ENCODE measurements at regions not wholly inside any gene's neighbourhood (a gene's known extent, or its start where the extent isn't known, plus 50 kb on each side); places are given as distances from the start of the nearest gene placed in this dataset.

- no peak for TF ChIP-seq JUND (IDR thresholded peaks at IDR 0.05)
Measured at GRCh38 chr7:49645296-49645695, 128.1 kb upstream of the VWC2 start (continued).

- no peaks in the 10 kb centered on the region for H3K36me3 ChIP-seq (ENCODE audit: control insufficient read depth in 4 of 4, insufficient read depth in 3 of 4, low read depth in 1 of 4, low read length in 3 of 4)
- no peaks in the 10 kb centered on the region for H3K4me1 ChIP-seq (ENCODE audit: control insufficient read depth in 4 of 4, insufficient read depth in 4 of 4, low read length in 3 of 4)
- H3K9me3 ChIP-seq (ENCODE audit: control insufficient read depth in 4 of 4, low read length in 3 of 4): no peaks in the 10 kb centered on the region
- TF ChIP-seq FOXA1 (IDR thresholded peaks at IDR 0.05): no peak
- TF ChIP-seq GABPA (IDR thresholded peaks at IDR 0.05 in 1 of 2, conservative IDR thresholded peaks at IDR 0.05 in 1 of 2): no peak
- TF ChIP-seq SP1 (IDR thresholded peaks at IDR 0.05): no peak
- TF ChIP-seq ZBTB33 (IDR thresholded peaks at IDR 0.05): no peak
- TF ChIP-seq REST (IDR thresholded peaks at IDR 0.05): no peak
- TF ChIP-seq EGR1 (IDR thresholded peaks at IDR 0.05; ENCODE audit: low read depth in 2 of 2): no peak
- TF ChIP-seq YY1 (IDR thresholded peaks at IDR 0.05): no peak
- no peak for TF ChIP-seq HNF4G (IDR thresholded peaks at IDR 0.05)
- TF ChIP-seq NR2F2 (IDR thresholded peaks at IDR 0.05): no peak
- TF ChIP-seq TAF1 (conservative IDR thresholded peaks at IDR 0.05): no peak
- TF ChIP-seq RAD21 (IDR thresholded peaks at IDR 0.05): no peak
- TF ChIP-seq RXRA (IDR thresholded peaks at IDR 0.05): no peak
- TF ChIP-seq MAX (IDR thresholded peaks at IDR 0.05): no peak
- no peak for TF ChIP-seq CTCF (IDR thresholded peaks at IDR 0.05; ENCODE audit: low read depth, low read length, missing input control)
- TF ChIP-seq JUND (IDR thresholded peaks at IDR 0.05): no peak
- TF ChIP-seq FOXA2 (IDR thresholded peaks at IDR 0.05): no peak
- TF ChIP-seq HNF4A (conservative IDR thresholded peaks at IDR 0.05): no peak
- TF ChIP-seq ATF3 (IDR thresholded peaks at IDR 0.05): no peak
- H3K4me3 ChIP-seq (ENCODE audit: low read depth in 1 of 3, low read length in 3 of 3): no peak overlapping the region
- no peaks in the 10 kb centered on the region for H3K27me3 ChIP-seq (ENCODE audit: control insufficient read depth in 4 of 4, insufficient read depth in 4 of 4, low read length in 3 of 4)
- WGBS: 67% methylated on average over 3 of the region's 3 CpGs
- no peak for DNase-seq (ENCODE audit: low spot score)
- H3K27ac ChIP-seq (ENCODE audit: low read depth in 1 of 2, low read length in 2 of 2): no peak overlapping the region
- no peak overlapping the region for H3K9ac ChIP-seq (ENCODE audit: low read depth in 1 of 2, low read length in 2 of 2)
Measured at GRCh38 chr7:49660170-49660783, 113.2 kb upstream of the VWC2 start.

Measured in liver (tissue), 8 donors.